HG03280 (cell line): ENCODE measurements at regions not wholly inside any gene's neighbourhood (a gene's known extent, or its start where the extent isn't known, plus 50 kb on each side); places are given as distances from the start of the nearest gene placed in this dataset.
A peak's percentile ranks its signal among the peaks of the same experiment; 100 is the strongest.
"Not testable (repeated sequence)": the region's sequence is repeated elsewhere in the genome, so short reads cannot be mapped to it uniquely, and the experiment has no call there.

ENCODE experiments used
- ATAC-seq: cut with Tn5 transposase; IDR thresholded peaks from one replicate; pipeline ENCODE4 v1.9.1; 2021; ENCODE audit warnings: mild to moderate bottlenecking, moderate library complexity; ENCODE audit not compliant: unreplicated experiment

- ATAC-seq, result no peak
These were observed 123.3 kb upstream of the SFSWAP start for GRCh38 chr12:131587565-131587964.

- ATAC-seq, result no peak
These were observed 121.5 kb upstream of the SFSWAP start for GRCh38 chr12:131589221-131589897.

GRCh38 chr12:131589966-131590365 is 120.9 kb upstream of the SFSWAP start:
- no peak for ATAC-seq

- no peak for ATAC-seq
These were observed 119.8 kb upstream of the SFSWAP start for GRCh38 chr12:131591136-131591535.

- no peak for ATAC-seq
These were observed 118.9 kb upstream of the SFSWAP start for GRCh38 chr12:131591714-131592709.

- ATAC-seq, result peak; percentile 95
These were observed 117.9 kb upstream of the SFSWAP start for GRCh38 chr12:131592972-131593371.

GRCh38 chr12:131593406-131593805 is 117.5 kb upstream of the SFSWAP start:
- no peak for ATAC-seq

GRCh38 chr12:131596115-131596514 is 114.8 kb upstream of the SFSWAP start:
- no peak for ATAC-seq

- ATAC-seq, result no peak
These were observed 113.6 kb upstream of the SFSWAP start for GRCh38 chr12:131597333-131597732.

- no peak for ATAC-seq
These were observed 112.2 kb upstream of the SFSWAP start for GRCh38 chr12:131598717-131599116.

- no peak for ATAC-seq
These were observed 111.4 kb upstream of the SFSWAP start for GRCh38 chr12:131599190-131600159.

- ATAC-seq, result no peak
These were observed 110.7 kb upstream of the SFSWAP start for GRCh38 chr12:131600160-131600532.

GRCh38 chr12:131601499-131601898 is 109.4 kb upstream of the SFSWAP start:
- ATAC-seq, result not testable (repeated sequence)

- ATAC-seq, result no peak
These were observed 107.6 kb upstream of the SFSWAP start for GRCh38 chr12:131603106-131603938.

GRCh38 chr12:131603939-131604795 is 106.7 kb upstream of the SFSWAP start:
- no peak for ATAC-seq

GRCh38 chr12:131604859-131605258 is 106.0 kb upstream of the SFSWAP start:
- ATAC-seq, result no peak

GRCh38 chr12:131605304-131605829 is 105.5 kb upstream of the SFSWAP start:
- ATAC-seq, result no peak

GRCh38 chr12:131606218-131606901 is 104.5 kb upstream of the SFSWAP start:
- ATAC-seq, result no peak
